GM12873 (cell line): ENCODE measurements at regions not wholly inside any gene's neighbourhood (a gene's known extent, or its start where the extent isn't known, plus 50 kb on each side); places are given as distances from the start of the nearest gene placed in this dataset.

Source experiments
- TF ChIP-seq, protein P1 (sequence below): IDR thresholded peaks from 2 replicates; pipeline ENCODE4 v1.5.1; 2012; ENCODE audit warnings: low read depth, mild to moderate bottlenecking, moderate library complexity, low read length, control low read depth; ENCODE audit not compliant: insufficient read depth; ENCODE audit errors: missing control alignments

DNA sequence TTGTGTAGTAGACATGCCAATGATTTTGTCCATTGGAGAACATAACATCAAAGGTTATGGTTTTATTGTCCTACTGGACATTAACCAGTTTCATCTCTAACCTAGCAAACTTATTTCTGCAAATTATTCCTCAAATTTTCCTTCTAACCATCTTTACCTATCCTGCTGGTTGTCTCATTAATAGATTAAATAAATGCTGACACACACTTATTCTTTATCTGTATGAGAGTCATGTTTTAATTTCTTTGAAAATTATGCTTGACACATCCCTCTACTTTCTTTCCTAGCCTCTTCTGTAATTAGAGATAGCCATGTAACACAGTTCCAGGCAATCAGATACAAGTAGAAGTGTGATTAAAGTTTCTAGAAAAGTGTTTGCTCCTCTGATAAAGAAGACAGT is 98.9 kb downstream of the RPS29 start:
- TF ChIP-seq, protein P1, sequence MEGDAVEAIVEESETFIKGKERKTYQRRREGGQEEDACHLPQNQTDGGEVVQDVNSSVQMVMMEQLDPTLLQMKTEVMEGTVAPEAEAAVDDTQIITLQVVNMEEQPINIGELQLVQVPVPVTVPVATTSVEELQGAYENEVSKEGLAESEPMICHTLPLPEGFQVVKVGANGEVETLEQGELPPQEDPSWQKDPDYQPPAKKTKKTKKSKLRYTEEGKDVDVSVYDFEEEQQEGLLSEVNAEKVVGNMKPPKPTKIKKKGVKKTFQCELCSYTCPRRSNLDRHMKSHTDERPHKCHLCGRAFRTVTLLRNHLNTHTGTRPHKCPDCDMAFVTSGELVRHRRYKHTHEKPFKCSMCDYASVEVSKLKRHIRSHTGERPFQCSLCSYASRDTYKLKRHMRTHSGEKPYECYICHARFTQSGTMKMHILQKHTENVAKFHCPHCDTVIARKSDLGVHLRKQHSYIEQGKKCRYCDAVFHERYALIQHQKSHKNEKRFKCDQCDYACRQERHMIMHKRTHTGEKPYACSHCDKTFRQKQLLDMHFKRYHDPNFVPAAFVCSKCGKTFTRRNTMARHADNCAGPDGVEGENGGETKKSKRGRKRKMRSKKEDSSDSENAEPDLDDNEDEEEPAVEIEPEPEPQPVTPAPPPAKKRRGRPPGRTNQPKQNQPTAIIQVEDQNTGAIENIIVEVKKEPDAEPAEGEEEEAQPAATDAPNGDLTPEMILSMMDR = no peak

- TF ChIP-seq, protein P1 = no peak
Measured at GRCh38 chr14:49485290-49485689, 100.9 kb downstream of the RPS29 start.

- TF ChIP-seq, protein P1 = no peak
Measured at GRCh38 chr14:49484180-49484579, 102.0 kb downstream of the RPS29 start.

GRCh38 chr14:49483268-49483667 is 102.9 kb downstream of the RPS29 start:
- TF ChIP-seq, protein P1 = no peak

GRCh38 chr14:49480979-49481498 is 105.1 kb downstream of the RPS29 start:
- TF ChIP-seq, protein P1 = no peak

GRCh38 chr14:49480053-49480760 is 106.0 kb downstream of the RPS29 start:
- TF ChIP-seq, protein P1 = no peak

DNA sequence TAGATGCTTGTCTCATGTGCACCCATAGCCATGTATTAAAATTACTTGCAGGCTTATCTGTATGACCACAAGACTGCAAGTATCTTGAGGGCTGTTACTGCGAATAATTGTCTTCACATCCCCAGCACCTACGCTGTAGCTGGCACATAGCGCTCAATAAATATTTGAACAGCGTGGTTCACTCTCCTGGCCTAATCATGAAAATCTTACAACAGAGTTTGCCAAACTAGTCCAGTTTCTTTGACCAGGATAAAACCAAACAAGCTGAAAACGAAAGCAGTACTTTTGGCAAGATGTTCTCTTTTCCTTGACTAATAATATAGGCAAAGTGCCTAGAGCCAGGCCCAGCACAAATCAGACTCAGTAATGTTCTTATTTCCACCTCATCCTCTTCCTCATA is 106.7 kb downstream of the RPS29 start:
- TF ChIP-seq, protein P1 = no peak
